ENCODE measurements at regions not wholly inside any gene's neighbourhood (a gene's known extent, or its start where the extent isn't known, plus 50 kb on each side); places are given as distances from the start of the nearest gene placed in this dataset.

DNA sequence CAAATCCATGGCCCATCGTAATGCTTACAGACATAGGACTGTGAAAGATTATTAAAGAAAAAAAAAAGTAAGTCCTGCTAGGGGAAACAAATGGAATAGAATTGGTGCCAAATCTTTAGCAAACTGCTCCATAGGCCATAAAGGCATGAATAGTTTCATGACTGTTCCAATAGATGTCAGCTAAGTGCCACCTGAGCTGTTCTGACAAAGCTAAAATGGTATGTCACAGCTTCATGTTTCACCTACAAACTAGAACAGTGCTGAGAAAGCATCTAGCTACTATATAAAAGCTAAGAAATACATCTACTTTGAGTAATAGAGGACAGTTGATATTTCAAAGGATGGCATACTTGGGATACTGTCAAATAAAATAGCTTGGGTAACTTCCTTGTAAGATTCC is 771.6 kb upstream of the CA10 start:
- ATAC-seq = no peak
- TF ChIP-seq ZNF8 (CRISPR knock-in tag; IDR thresholded peaks at IDR 0.05) (no peak), ZNF565 (CRISPR knock-in tag; conservative IDR thresholded peaks at IDR 0.05; ENCODE audit: low read depth) (no peak), RARB (CRISPR knock-in tag; IDR thresholded peaks at IDR 0.05) (no peak), TOX (CRISPR knock-in tag; IDR thresholded peaks at IDR 0.05; ENCODE audit: borderline replicate concordance) (no peak), BACH2 (CRISPR knock-in tag; IDR thresholded peaks at IDR 0.05; ENCODE audit: borderline replicate concordance) (no peak), ZC3H10 (CRISPR knock-in tag; IDR thresholded peaks at IDR 0.05) (no peak)
- TF ChIP-seq, protein P1, sequence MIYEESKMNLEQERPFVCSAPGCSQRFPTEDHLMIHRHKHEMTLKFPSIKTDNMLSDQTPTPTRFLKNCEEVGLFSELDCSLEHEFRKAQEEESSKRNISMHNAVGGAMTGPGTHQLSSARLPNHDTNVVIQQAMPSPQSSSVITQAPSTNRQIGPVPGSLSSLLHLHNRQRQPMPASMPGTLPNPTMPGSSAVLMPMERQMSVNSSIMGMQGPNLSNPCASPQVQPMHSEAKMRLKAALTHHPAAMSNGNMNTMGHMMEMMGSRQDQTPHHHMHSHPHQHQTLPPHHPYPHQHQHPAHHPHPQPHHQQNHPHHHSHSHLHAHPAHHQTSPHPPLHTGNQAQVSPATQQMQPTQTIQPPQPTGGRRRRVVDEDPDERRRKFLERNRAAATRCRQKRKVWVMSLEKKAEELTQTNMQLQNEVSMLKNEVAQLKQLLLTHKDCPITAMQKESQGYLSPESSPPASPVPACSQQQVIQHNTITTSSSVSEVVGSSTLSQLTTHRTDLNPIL (CRISPR knock-in tag; IDR thresholded peaks at IDR 0.05; ENCODE audit: low read depth) = no peak

- TF ChIP-seq ARNTL (CRISPR knock-in tag; IDR thresholded peaks at IDR 0.05; ENCODE audit: borderline replicate concordance, low read depth) (no peak), PPARA (CRISPR knock-in tag; IDR thresholded peaks at IDR 0.05; ENCODE audit: borderline replicate concordance) (no peak), ZNF565 (CRISPR knock-in tag; conservative IDR thresholded peaks at IDR 0.05; ENCODE audit: low read depth) (no peak), POU6F1 (CRISPR knock-in tag; IDR thresholded peaks at IDR 0.05; ENCODE audit: borderline replicate concordance, low read depth) (no peak), ISL1 (CRISPR knock-in tag; IDR thresholded peaks at IDR 0.05) (no peak), BACH2 (CRISPR knock-in tag; IDR thresholded peaks at IDR 0.05; ENCODE audit: borderline replicate concordance) (no peak), CSDC2 (CRISPR knock-in tag; IDR thresholded peaks at IDR 0.05) (no peak)
- ATAC-seq = no peak
Observed at GRCh38 chr17:52923658-52924057, 765.1 kb upstream of the CA10 start.

- no peak for ATAC-seq
- TF ChIP-seq PPARA (CRISPR knock-in tag; IDR thresholded peaks at IDR 0.05; ENCODE audit: borderline replicate concordance) (no peak), CSDC2 (CRISPR knock-in tag; IDR thresholded peaks at IDR 0.05) (no peak), ISL1 (CRISPR knock-in tag; IDR thresholded peaks at IDR 0.05) (no peak)
- TF ChIP-seq, protein P2, sequence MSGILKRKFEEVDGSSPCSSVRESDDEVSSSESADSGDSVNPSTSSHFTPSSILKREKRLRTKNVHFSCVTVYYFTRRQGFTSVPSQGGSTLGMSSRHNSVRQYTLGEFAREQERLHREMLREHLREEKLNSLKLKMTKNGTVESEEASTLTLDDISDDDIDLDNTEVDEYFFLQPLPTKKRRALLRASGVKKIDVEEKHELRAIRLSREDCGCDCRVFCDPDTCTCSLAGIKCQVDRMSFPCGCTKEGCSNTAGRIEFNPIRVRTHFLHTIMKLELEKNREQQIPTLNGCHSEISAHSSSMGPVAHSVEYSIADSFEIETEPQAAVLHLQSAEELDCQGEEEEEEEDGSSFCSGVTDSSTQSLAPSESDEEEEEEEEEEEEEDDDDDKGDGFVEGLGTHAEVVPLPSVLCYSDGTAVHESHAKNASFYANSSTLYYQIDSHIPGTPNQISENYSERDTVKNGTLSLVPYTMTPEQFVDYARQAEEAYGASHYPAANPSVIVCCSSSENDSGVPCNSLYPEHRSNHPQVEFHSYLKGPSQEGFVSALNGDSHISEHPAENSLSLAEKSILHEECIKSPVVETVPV (CRISPR knock-in tag; IDR thresholded peaks at IDR 0.05) = no peak
Observed at GRCh38 chr17:52899235-52899634, 740.7 kb upstream of the CA10 start.

- no peak for ATAC-seq
- TF ChIP-seq ZC3H10 (CRISPR knock-in tag; IDR thresholded peaks at IDR 0.05) = no peak
- TF ChIP-seq GLIS3 (CRISPR knock-in tag; IDR thresholded peaks at IDR 0.05) = no peak
- TF ChIP-seq BACH2 (CRISPR knock-in tag; IDR thresholded peaks at IDR 0.05; ENCODE audit: borderline replicate concordance) = no peak
- TF ChIP-seq RARB (CRISPR knock-in tag; IDR thresholded peaks at IDR 0.05) = no peak
- no peak for TF ChIP-seq TCF4 (CRISPR knock-in tag; IDR thresholded peaks at IDR 0.05; ENCODE audit: borderline replicate concordance)
- no peak for TF ChIP-seq ARNTL (CRISPR knock-in tag; IDR thresholded peaks at IDR 0.05; ENCODE audit: borderline replicate concordance, low read depth)
- TF ChIP-seq CSDC2 (CRISPR knock-in tag; IDR thresholded peaks at IDR 0.05) = no peak
- no peak for TF ChIP-seq ZFP3 (CRISPR knock-in tag; IDR thresholded peaks at IDR 0.05)
- TF ChIP-seq POU6F1 (CRISPR knock-in tag; IDR thresholded peaks at IDR 0.05; ENCODE audit: borderline replicate concordance, low read depth) = no peak
- TF ChIP-seq SNAI2 (CRISPR knock-in tag; IDR thresholded peaks at IDR 0.05) = no peak
- TF ChIP-seq, protein P1 (CRISPR knock-in tag; IDR thresholded peaks at IDR 0.05; ENCODE audit: low read depth) = no peak
- TF ChIP-seq, protein P2 (CRISPR knock-in tag; IDR thresholded peaks at IDR 0.05) = no peak
Observed at GRCh38 chr17:52895272-52895671, 736.8 kb upstream of the CA10 start.

All from SK-N-SH treated with all-trans-retinoic acid at 6 μM for 48 hours (cell line).